Hepatic stellate cell (primary cell): ENCODE measurements at regions not wholly inside any gene's neighbourhood (a gene's known extent, or its start where the extent isn't known, plus 50 kb on each side); places are given as distances from the start of the nearest gene placed in this dataset.
"Not testable (repeated sequence)": the region's sequence is repeated elsewhere in the genome, so short reads cannot be mapped to it uniquely, and the experiment has no call there.

ENCODE experiments used
- DNase-seq: peaks from one replicate; pipeline ENCODE4 v3.0.0; 2011; ENCODE audit warnings: low spot score

DNA sequence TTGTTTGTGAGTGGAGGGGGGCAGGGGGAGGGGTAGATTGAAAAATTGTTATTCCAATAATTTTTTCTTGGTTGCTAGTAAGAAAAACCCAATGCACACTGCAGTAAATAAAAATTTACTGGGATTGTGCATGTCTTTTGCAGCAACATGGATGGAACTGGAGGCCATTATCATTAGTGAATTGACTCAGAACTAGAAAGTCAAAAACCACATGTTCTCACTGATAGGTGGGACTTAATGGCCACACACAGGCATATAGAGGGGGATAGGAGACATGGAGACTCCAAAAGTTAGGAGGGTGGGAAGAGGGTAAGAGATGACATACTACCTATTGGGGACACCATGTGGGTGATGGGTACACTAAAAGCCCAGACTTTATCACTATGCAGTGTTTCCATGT lies 67.2 kb downstream of the BUB3 start:
- no peak for DNase-seq

DNA sequence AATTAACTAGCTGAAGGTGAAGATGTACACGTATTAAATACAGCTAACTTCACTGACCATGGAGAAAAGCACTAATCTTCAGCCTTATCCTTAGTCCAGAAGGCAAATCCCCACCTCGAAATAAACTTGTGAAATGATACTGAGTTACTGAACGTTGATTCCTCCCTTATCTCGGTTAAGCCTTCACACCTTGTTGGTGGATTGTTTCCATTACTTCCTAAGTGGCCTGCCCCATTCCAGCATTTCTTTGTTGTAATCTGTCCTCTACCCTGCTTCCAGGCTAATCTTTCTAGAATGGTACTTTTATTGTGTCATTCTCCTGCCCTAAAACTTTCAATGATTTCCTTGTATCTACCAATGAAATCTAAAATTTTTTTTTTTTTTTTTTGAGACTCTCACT lies 68.6 kb downstream of the BUB3 start:
- DNase-seq: no peak

DNA sequence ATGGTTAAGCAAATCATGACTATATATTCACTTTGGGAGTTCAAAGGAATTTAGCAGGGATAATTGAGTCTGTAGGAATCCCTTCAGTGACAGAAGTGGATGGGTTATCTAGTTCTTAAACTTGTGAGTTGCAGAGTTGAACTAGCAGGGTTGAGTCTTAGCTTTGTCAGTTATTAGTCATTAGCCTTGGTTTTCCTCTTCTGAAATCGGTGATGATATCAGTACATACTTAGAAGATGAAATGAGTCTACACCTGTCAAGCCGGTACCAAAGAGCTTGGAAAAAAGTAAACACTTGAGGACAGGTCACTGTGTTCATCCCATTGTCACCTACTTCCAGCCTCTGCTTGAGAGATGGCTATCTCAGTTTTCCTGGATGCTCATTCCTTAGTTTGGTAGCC lies 73.5 kb downstream of the BUB3 start:
- DNase-seq: no peak

DNA sequence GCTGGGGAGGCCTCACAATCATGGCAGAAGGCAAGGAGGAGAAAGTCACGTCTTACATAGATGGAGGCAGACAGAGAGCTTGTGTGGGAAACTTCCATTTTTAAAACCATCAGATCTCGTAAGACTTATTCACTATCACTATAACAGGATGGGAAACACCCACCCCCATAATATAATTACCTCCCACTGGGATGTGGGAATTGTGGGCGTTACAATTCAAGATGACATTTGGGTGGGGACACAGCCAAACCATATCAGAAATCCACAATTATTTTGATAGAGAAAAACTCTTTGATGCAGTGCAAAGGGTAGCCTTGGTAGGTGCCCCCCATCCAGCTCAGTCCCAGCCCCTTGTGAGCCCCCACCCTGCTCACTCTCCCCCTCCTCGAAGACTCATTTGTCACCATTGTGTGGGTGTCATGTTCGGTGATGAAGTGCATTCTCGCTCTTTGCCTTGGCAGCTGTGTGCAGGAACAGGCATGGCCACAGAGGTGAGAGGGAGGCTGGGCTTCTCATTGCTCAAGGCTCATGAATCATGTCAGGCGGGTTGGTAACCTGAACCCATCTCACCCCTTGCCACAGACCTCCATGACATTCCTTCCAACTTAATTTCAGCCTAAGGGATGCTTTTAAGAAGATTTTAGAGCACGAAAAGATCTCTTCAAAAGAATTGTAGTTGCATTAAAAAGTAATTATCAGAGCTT lies 75.9 kb downstream of the BUB3 start:
- no peak for DNase-seq

DNA sequence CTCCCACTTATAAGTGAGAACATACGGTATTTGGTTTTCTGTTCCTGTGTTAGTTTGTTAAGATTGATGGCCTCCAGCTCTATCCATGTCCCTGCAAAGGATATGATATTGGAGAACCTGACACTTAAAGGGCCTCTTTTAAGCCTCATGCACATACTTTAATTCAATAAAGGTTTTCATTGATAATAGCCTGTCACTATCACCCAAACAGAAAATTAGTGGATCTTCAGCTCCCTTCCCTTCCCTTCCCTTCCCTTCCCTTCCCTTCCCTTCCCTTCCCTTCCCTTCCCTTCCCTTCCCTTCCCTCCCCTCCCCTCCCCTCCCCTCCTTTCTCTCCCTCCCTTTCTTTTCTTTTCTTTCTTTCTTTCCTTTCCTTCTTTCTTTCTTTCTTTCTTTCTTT lies 78.7 kb downstream of the BUB3 start:
- DNase-seq: not testable (repeated sequence)

GRCh38 chr10:123235014-123235413 lies 80.8 kb downstream of the BUB3 start:
- DNase-seq: not testable (repeated sequence)

- DNase-seq: no peak
Measured at GRCh38 chr10:123236126-123236525, 81.9 kb downstream of the BUB3 start.

DNA sequence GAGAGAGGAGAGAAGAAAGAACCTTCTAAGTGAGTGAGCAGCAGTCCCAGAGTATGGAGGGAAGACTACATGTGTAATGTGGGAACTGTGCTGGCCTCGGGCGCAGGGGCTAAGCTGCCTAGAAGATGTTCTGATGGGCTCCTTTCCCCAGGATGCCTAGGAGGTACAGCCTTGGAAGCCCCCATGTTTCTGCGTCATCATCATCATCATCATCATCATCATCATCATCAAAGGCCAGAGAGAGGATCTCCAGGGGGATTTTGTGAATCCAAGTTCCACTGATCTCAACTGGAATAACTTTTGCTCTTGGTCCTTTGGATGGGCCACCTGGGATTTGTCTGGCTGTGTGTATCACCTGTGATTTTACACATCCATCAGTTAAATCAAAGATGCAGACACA lies 86.0 kb downstream of the BUB3 start:
- no peak for DNase-seq

- no peak for DNase-seq
Measured at GRCh38 chr10:123240776-123241175, 86.6 kb downstream of the BUB3 start.

- no peak for DNase-seq
Measured at GRCh38 chr10:123241391-123242141, 87.4 kb downstream of the BUB3 start.

- DNase-seq: no peak
Measured at GRCh38 chr10:123244747-123245146, 90.5 kb downstream of the BUB3 start.

DNA sequence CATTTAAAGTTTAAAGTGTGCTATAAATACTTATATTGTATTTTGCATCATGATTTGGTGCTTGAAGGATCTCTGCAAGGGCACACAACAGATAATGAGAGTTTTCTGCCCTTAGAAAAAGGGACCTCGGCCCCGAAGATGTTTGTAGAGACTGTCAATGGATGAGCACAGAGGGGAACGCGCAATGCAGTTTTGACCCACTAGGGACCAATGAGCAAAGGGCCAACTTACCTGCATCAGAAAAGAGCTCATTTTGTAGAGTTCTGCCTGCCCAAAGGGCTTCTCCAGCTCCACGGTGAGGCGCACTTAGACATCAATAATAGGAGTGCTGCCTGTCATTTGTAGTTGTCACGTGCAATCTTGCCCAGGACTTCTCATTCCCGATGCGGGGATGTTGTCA lies 91.1 kb downstream of the BUB3 start:
- DNase-seq: no peak

GRCh38 chr10:123249894-123250293 lies 95.7 kb downstream of the BUB3 start:
- DNase-seq: no peak

- no peak for DNase-seq
Measured at GRCh38 chr10:123250640-123251039, 96.4 kb downstream of the BUB3 start.

GRCh38 chr10:123252779-123253178 lies 98.6 kb downstream of the BUB3 start:
- DNase-seq: no peak

GRCh38 chr10:123254343-123254742 lies 100.1 kb downstream of the BUB3 start:
- not testable (repeated sequence) for DNase-seq

- no peak for DNase-seq
Measured at GRCh38 chr10:123257904-123258456, 103.8 kb downstream of the BUB3 start.

DNA sequence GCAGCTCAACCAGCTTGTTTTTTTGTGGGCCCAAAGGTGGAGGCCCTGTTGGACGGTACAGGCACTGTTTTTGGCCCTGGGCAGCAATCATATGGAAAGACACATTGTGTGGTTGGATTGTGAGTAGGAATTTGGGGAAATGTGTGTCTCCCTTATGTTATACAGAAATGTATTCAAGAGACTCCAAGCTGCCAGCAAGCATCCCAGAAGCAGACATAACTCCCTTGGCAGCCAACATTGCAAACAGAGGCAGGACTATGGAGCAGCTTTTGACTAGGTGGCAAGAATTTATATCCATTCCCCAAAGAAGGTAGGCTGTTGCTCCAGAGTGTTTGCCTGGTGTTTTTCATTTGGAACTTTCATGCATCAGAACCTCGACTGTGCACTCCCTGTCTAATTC lies 104.9 kb downstream of the BUB3 start:
- DNase-seq: no peak

DNA sequence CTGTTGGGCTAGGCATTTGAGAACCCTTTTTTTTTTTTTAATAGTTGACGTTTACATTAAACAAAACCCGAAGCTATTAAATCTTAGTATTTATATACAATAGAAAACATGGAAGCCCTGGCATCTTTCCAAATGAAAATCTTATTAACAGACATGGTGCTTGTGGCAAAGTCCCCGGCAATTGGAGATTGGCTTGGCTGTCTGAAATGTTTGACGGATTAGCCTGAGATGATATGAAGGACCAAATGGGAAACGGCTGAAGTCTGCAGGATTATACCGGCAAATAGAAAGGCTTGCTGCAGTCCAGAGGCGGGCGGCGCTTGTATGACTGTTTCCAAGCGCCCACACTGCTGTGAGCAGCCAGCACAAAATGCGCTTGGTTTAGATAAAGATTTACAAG lies 105.6 kb downstream of the BUB3 start:
- DNase-seq: no peak

GRCh38 chr10:123262456-123262855 lies 108.3 kb downstream of the BUB3 start:
- DNase-seq: no peak

GRCh38 chr10:123266971-123267370 lies 112.8 kb downstream of the BUB3 start:
- no peak for DNase-seq

- no peak for DNase-seq
Measured at GRCh38 chr10:123269017-123269552, 114.9 kb downstream of the BUB3 start.

DNA sequence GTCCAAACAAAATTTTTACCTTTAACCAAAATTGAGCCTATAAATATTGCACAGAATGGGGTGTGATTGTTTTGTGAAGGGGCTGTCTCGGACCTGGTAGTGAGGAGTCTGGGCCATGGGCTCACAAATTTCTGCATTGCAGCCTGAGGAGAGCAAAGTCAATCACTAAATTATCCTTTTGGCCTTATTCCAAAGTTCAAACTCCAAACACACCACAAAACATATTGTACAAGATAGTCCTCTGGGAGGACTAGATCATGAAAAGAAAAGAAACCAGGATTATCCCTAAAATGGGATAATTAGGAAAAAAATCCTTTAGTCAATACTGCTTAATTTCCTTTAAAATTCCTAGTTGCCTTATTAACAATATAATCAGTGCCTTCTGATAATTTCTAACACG lies 115.5 kb downstream of the BUB3 start:
- DNase-seq: no peak
